GM12878 (cell line): ENCODE measurements at regions not wholly inside any gene's neighbourhood (a gene's known extent, or its start where the extent isn't known, plus 50 kb on each side); places are given as distances from the start of the nearest gene placed in this dataset.

Source experiments
- ATAC-seq: fragments of 200-7000 bp; cut with Tn5 transposase; 3 replicates; pipeline ENCODE4 v1.9.1; 2020; ENCODE audit warnings: mild to moderate bottlenecking, moderate library complexity
- BruUV-seq: library from RNA; stranded (reverse); fragments of 400-500 nt; replicated peaks from 2 replicates; lab custom pipeline; 2021; lab: Mats Ljungman, UMichigan
- CTCF ChIA-PET: fragments of 300-600 bp; sonication (Branson Sonifier 250); formaldehyde crosslinking; extraction: SDS; loops from one replicate; lab custom pipeline; 2021; ENCODE audit warnings: inconsistent platforms; lab: Yijun Ruan, JAX
- POLR2A ChIA-PET: fragments of 350-600 bp; formaldehyde crosslinking; extraction: SDS; loops from one replicate; lab custom pipeline; 2021; ENCODE audit warnings: inconsistent platforms; lab: Charles Lee
- RAD21 ChIA-PET: fragments of 300-600 bp; sonication (Branson Sonifier 250); formaldehyde crosslinking; loops from one replicate; lab custom pipeline; 2023; ENCODE audit warnings: antibody characterized with exemption; ENCODE audit not compliant: unreplicated experiment; lab: Charles Lee
- SMC1A ChIA-PET: fragments of 300-600 bp; sonication (Branson Sonifier 250); formaldehyde crosslinking; loops from one replicate; lab custom pipeline; 2023; ENCODE audit not compliant: unreplicated experiment, uncharacterized antibody; lab: Charles Lee
- DNase-seq: peaks from one replicate; pipeline ENCODE4 v3.0.0-alpha.2; 2011; ENCODE audit warnings: low read depth, low spot score
- FAIRE-seq: peaks from 3 replicates; lab custom pipeline; 2011; peaks lifted over from hg19 to GRCh38; lab: Jason Lieb, UNC
- H2AFZ ChIP-seq: 2 replicates; pipeline ENCODE4 v1.6.0; 2011; ENCODE audit warnings: low read depth, low read length, control low read depth; ENCODE audit not compliant: control insufficient read depth
- H3K27ac ChIP-seq: 2 replicates; pipeline ENCODE4 v1.5.1; 2011; ENCODE audit warnings: control low read depth; ENCODE audit not compliant: control insufficient read depth, insufficient read depth
- H3K27me3 ChIP-seq, 2 experiments: replicated peaks in 1 of 2; 2 replicates each; pipeline versions ENCODE4 v1.6.0 to v1.6.1; 2011; ENCODE audit warnings: low read length in 1 of 2; ENCODE audit not compliant: control insufficient read depth in 2 of 2, insufficient read depth in 2 of 2
- H3K36me3 ChIP-seq, 2 experiments: 2 replicates each; pipeline ENCODE4 v1.5.1; 2011; ENCODE audit warnings: low read length in 1 of 2; ENCODE audit not compliant: control insufficient read depth in 2 of 2, insufficient read depth in 2 of 2
- H3K4me1 ChIP-seq: 2 replicates; pipeline ENCODE4 v1.6.1; 2011; ENCODE audit warnings: mild to moderate bottlenecking, low read length, moderate library complexity, mixed read lengths; ENCODE audit not compliant: control insufficient read depth, insufficient read depth
- H3K4me2 ChIP-seq: 2 replicates; pipeline ENCODE4 v1.6.0; 2011; ENCODE audit warnings: control low read depth; ENCODE audit not compliant: control insufficient read depth, insufficient read depth
- H3K4me3 ChIP-seq: fragments of 200-600 bp; sonication (generic); 2 replicates; pipeline ENCODE4 v1.5.1; 2016
- H3K79me2 ChIP-seq: 2 replicates; pipeline ENCODE4 v1.6.0; 2011; ENCODE audit warnings: low read length; ENCODE audit not compliant: control insufficient read depth, insufficient read depth
- H3K9ac ChIP-seq: 2 replicates; pipeline ENCODE4 v1.8.0; 2011; ENCODE audit warnings: low read length, control low read depth, mixed read lengths; ENCODE audit not compliant: control insufficient read depth, insufficient read depth
- H3K9me3 ChIP-seq: replicated peaks from 3 replicates; pipeline ENCODE4 v1.5.1; 2011; ENCODE audit warnings: mild to moderate bottlenecking, low read length; ENCODE audit not compliant: control insufficient read depth, insufficient read depth
- H4K20me1 ChIP-seq: 2 replicates; pipeline ENCODE4 v1.6.0; 2011; ENCODE audit not compliant: control insufficient read depth, insufficient read depth
- ASH2L ChIP-seq: fragments of 300-600, 200-600 bp; sonication (generic); IDR thresholded peaks from 2 replicates; pipeline ENCODE4 v1.6.1; 2017; ENCODE audit warnings: low read depth, mild to moderate bottlenecking, borderline replicate concordance
- BACH1 ChIP-seq: fragments of 450-650 bp; IDR thresholded peaks from 2 replicates; pipeline ENCODE4 v1.6.1; 2017; ENCODE audit warnings: mild to moderate bottlenecking, borderline replicate concordance
- CREM ChIP-seq: IDR thresholded peaks from 2 replicates; pipeline ENCODE4 v1.6.1; 2014; ENCODE audit warnings: antibody characterized with exemption, low read depth
- ELK1 ChIP-seq: IDR thresholded peaks from 2 replicates; pipeline ENCODE4 v1.6.1; 2012; ENCODE audit warnings: low read depth, low read length, improper control_type of control experiment
- NR2C1 ChIP-seq: fragments of 450-650 bp; IDR thresholded peaks from 2 replicates; pipeline ENCODE4 v1.6.1; 2017; ENCODE audit warnings: antibody characterized with exemption, mild to moderate bottlenecking, moderate library complexity
- RB1 ChIP-seq: fragments of 450-650 bp; formaldehyde crosslinking; IDR thresholded peaks from 2 replicates; pipeline ENCODE4 v1.6.1; 2017; ENCODE audit warnings: mild to moderate bottlenecking, borderline replicate concordance
- RELB ChIP-seq: fragments of 450-650 bp; IDR thresholded peaks from 2 replicates; pipeline ENCODE4 v1.6.1; 2017; ENCODE audit warnings: low read depth, mild to moderate bottlenecking, moderate library complexity
- SMAD5 ChIP-seq: IDR thresholded peaks from 2 replicates; pipeline ENCODE4 v1.6.1; 2016; ENCODE audit warnings: antibody characterized with exemption, low read depth
- SRF ChIP-seq, 2 experiments: IDR thresholded peaks; 2 replicates each; pipeline ENCODE4 v1.6.1; 2011; ENCODE audit warnings: low read depth in 2 of 2, low read length in 2 of 2, mild to moderate bottlenecking in 1 of 2, moderate library complexity in 1 of 2
- ZSCAN29 ChIP-seq: fragments of 450-650 bp; IDR thresholded peaks from 2 replicates; pipeline ENCODE4 v1.6.1; 2017; ENCODE audit warnings: mild to moderate bottlenecking, moderate library complexity
- WGBS: methylation state at CpG from one replicate; pipeline ENCODE4 v1.1.6; 2016; ENCODE audit warnings: low lambda C conversion rate; ENCODE audit not compliant: insufficient replicate concordance, insufficient coverage; ENCODE audit errors: missing lambda C conversion rate; 5-methylcytosine and 5-hydroxymethylcytosine counted together
- in situ Hi-C: fragments of 300-500 bp; cut with MboI; formaldehyde crosslinking; loops from 9 replicates; pipeline ENCODE4 v1.14.3; 2018; ENCODE audit warnings: mixed read lengths
- intact Hi-C: fragments of 100-400 bp; cut with micrococcal nuclease; formaldehyde crosslinking; loops from one replicate; pipeline ENCODE4 v1.14.2; 2022; ENCODE audit not compliant: unreplicated experiment
- TF ChIP-seq, protein P1 (sequence below): fragments of 450-650 bp; IDR thresholded peaks from 2 replicates; pipeline ENCODE4 v1.6.1; 2017; ENCODE audit warnings: mild to moderate bottlenecking, moderate library complexity
- TF ChIP-seq, protein P2 (sequence below): fragments of 450-650 bp; formaldehyde crosslinking; IDR thresholded peaks from 2 replicates; pipeline ENCODE4 v1.4.0; 2022; ENCODE audit warnings: mild to moderate bottlenecking, moderate library complexity

GRCh38 chr2:8324901-8325300, 357.0 kb upstream of the ID2 start (continued):
- no peak for TF ChIP-seq RELB
- TF ChIP-seq RB1: no peak
- no peak for TF ChIP-seq ELK1
- no peak for TF ChIP-seq ASH2L

DNA sequence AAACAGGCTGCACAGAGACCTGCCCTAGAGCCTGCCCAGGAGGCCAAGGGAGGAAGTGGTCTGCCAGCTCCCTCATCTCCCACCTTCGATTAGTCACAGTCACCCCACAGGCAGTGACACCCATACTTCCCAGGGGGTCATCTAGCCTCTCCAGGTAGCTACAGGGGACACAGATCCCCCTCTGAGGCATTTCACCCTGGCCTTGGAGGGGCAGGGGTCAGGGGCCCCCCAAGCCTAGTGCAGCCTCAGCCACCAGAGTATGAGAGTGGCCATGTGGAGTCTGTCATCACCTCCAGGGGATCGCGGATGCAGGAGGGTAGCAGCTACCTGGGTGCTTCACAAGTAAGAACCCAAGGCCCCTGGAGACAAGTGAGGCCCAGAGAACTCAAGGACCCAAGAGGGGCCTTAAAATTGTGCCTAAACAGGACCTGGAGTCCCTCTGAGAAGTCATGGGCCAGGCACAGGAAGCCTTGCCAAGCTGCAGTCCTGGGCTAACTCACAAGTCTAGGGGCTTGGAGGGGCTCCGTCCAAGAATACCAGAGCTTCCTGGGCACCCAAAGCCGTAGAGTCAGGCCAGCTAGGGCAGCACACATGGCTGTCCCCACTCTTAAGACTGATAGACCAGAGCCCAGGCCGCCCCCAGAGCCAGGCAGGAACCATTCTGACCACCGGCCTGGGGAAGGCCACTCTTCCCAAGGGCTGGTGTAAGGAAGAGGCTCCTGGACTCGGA, 354.3 kb upstream of the ID2 start:
- H3K4me2 ChIP-seq: no peak overlapping the region
- DNase-seq: no peak
- H3K27ac ChIP-seq: no peak overlapping the region
- no peaks in the 10 kb centered on the region for H3K9me3 ChIP-seq
- ChIA-PET CTCF (no interaction called here), POLR2A (interaction anchor here (0.6 to 0.8 kb wide), 2 partner anchors 15 to 43 kb away, joined by 3 read pairs; no protein-coding TSS in a partner anchor), RAD21 (interaction anchor here (1.3 kb wide), 1 partner anchor 10 kb away, joined by 5 read pairs; no protein-coding TSS in a partner anchor), SMC1A (interaction anchor here (0.7 to 6.7 kb wide), 4 partner anchors 8 to 14 kb away, joined by 3 to 49 read pairs (median 4); no protein-coding TSS in a partner anchor)
- no peak for ATAC-seq
- no peaks in the 10 kb centered on the region for H3K36me3 ChIP-seq
- 62% methylated on average over 8 of the region's 8 CpGs for WGBS
- H3K79me2 ChIP-seq: no peaks in the 10 kb centered on the region
- no peaks in the 10 kb centered on the region for H3K4me1 ChIP-seq
- H3K4me3 ChIP-seq: no peak overlapping the region
- no peaks in the 10 kb centered on the region for H4K20me1 ChIP-seq
- in situ Hi-C loops: no loop called here
- no peak overlapping the region for H3K9ac ChIP-seq
- FAIRE-seq: no peak
- BruUV-seq: no TSS peak
- no peak overlapping the region for H2AFZ ChIP-seq
- intact Hi-C loops: no loop called here
- no peaks in the 10 kb centered on the region for H3K27me3 ChIP-seq
- no peak for TF ChIP-seq CREM
- TF ChIP-seq, protein P1, sequence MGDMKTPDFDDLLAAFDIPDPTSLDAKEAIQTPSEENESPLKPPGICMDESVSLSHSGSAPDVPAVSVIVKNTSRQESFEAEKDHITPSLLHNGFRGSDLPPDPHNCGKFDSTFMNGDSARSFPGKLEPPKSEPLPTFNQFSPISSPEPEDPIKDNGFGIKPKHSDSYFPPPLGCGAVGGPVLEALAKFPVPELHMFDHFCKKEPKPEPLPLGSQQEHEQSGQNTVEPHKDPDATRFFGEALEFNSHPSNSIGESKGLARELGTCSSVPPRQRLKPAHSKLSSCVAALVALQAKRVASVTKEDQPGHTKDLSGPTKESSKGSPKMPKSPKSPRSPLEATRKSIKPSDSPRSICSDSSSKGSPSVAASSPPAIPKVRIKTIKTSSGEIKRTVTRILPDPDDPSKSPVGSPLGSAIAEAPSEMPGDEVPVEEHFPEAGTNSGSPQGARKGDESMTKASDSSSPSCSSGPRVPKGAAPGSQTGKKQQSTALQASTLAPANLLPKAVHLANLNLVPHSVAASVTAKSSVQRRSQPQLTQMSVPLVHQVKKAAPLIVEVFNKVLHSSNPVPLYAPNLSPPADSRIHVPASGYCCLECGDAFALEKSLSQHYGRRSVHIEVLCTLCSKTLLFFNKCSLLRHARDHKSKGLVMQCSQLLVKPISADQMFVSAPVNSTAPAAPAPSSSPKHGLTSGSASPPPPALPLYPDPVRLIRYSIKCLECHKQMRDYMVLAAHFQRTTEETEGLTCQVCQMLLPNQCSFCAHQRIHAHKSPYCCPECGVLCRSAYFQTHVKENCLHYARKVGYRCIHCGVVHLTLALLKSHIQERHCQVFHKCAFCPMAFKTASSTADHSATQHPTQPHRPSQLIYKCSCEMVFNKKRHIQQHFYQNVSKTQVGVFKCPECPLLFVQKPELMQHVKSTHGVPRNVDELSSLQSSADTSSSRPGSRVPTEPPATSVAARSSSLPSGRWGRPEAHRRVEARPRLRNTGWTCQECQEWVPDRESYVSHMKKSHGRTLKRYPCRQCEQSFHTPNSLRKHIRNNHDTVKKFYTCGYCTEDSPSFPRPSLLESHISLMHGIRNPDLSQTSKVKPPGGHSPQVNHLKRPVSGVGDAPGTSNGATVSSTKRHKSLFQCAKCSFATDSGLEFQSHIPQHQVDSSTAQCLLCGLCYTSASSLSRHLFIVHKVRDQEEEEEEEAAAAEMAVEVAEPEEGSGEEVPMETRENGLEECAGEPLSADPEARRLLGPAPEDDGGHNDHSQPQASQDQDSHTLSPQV: no peak
- no peak for TF ChIP-seq BACH1
- no peak for TF ChIP-seq ZSCAN29
- no peak for TF ChIP-seq SMAD5
- TF ChIP-seq NR2C1: no peak
- TF ChIP-seq, protein P2, sequence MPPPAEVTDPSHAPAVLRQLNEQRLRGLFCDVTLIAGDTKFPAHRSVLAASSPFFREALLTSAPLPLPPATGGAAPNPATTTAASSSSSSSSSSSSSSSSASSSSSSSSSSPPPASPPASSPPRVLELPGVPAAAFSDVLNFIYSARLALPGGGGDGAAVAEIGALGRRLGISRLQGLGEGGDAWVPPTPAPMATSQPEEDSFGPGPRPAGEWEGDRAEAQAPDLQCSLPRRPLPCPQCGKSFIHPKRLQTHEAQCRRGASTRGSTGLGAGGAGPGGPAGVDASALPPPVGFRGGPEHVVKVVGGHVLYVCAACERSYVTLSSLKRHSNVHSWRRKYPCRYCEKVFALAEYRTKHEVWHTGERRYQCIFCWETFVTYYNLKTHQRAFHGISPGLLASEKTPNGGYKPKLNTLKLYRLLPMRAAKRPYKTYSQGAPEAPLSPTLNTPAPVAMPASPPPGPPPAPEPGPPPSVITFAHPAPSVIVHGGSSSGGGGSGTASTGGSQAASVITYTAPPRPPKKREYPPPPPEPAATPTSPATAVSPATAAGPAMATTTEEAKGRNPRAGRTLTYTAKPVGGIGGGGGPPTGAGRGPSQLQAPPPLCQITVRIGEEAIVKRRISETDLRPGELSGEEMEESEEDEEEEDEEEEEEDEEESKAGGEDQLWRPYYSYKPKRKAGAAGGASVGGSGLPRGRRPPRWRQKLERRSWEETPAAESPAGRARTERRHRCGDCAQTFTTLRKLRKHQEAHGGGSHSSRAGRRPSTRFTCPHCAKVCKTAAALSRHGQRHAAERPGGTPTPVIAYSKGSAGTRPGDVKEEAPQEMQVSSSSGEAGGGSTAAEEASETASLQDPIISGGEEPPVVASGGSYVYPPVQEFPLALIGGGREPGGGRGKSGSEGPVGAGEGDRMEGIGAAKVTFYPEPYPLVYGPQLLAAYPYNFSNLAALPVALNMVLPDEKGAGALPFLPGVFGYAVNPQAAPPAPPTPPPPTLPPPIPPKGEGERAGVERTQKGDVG (CRISPR knock-in tag): no peak
- no peak for TF ChIP-seq SRF (IDR thresholded peaks at IDR 0.05; ENCODE audit: low read depth in 2 of 2, low read length in 2 of 2)
